GM18951 (cell line): ENCODE measurements at regions not wholly inside any gene's neighbourhood (a gene's known extent, or its start where the extent isn't known, plus 50 kb on each side); places are given as distances from the start of the nearest gene placed in this dataset.

ENCODE experiments used
- POLR2A ChIP-seq: IDR thresholded peaks from 4 replicates; pipeline ENCODE4 v1.6.1; 2011; ENCODE audit warnings: mild to moderate bottlenecking; ENCODE audit not compliant: insufficient read length, insufficient read depth; ENCODE audit errors: extremely low read depth
- in situ Hi-C: fragments of 300-500 bp; cut with MboI; formaldehyde crosslinking; loops from one replicate; pipeline ENCODE4 v1.12.0; 2022; ENCODE audit warnings: low sequenced_read_pairs, mixed read lengths, inconsistent platforms; ENCODE audit not compliant: unreplicated experiment

GRCh38 chr2:145157741-145158591 is 638.0 kb upstream of the ZEB2 start:
- in situ Hi-C loops, result no loop called here
- no peak for TF ChIP-seq POLR2A

GRCh38 chr2:145157036-145157675 is 637.2 kb upstream of the ZEB2 start:
- in situ Hi-C loops, result no loop called here
- no peak for TF ChIP-seq POLR2A

DNA sequence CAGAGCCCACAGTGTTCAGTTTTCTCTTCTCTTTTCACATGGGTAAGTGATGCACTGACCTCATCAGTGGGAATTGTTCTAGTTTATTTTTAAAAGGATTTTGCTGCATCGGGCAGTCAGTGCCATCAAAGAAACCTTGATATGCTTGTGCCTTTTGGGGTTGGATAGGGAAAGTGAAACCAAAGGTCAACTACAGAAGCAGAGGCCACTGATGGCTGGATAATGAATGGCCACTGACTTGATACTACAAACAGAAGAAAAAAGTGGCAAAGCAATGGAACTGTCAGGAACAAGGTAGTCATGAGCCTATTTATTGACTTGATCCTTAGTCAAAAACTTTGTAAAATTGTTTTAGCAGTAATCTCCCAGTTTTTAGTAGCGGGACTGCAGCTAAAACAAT is 636.3 kb upstream of the ZEB2 start:
- TF ChIP-seq POLR2A, result no peak
- in situ Hi-C loops, result no loop called here

- in situ Hi-C loops, result no loop called here
- no peak for TF ChIP-seq POLR2A
Observed at GRCh38 chr2:145155196-145155595, 635.3 kb upstream of the ZEB2 start.

GRCh38 chr2:145154731-145155130 is 634.8 kb upstream of the ZEB2 start:
- in situ Hi-C loops, result no loop called here
- TF ChIP-seq POLR2A, result no peak

GRCh38 chr2:145146691-145147090 is 626.8 kb upstream of the ZEB2 start:
- in situ Hi-C loops, result no loop called here
- no peak for TF ChIP-seq POLR2A

DNA sequence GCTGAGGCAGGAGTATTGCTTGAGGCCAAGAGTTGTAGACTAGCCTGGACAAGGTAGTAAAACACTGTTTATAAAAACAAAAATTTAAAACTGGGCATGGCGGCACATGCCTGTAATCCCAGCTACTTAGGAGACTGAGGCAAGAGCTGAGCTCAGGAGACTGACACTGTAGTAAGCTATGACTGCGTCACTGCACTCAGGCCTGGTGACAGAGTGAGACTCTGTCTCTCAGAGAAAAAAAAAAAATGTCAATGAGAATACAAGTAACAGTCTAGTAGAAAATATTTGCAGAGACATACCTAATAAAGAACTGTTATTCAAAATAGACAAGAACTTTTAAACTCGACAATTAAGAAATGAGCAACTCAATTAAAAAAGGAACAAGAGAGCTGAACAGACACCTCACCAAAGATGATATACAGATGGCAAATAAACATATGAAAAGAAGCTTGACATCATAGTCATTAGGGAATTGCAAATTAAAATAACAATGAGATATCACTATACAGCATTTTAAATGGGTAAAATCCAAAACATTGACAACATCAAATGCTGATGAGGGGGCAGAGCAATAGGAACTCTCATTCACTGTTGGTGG is 624.3 kb upstream of the ZEB2 start:
- no peak for TF ChIP-seq POLR2A
- in situ Hi-C loops, result no loop called here

- TF ChIP-seq POLR2A, result no peak
- in situ Hi-C loops, result no loop called here
Observed at GRCh38 chr2:145141981-145142380, 622.1 kb upstream of the ZEB2 start.

- in situ Hi-C loops, result no loop called here
- TF ChIP-seq POLR2A, result no peak
Observed at GRCh38 chr2:145140658-145141057, 620.7 kb upstream of the ZEB2 start.

- in situ Hi-C loops, result no loop called here
- no peak for TF ChIP-seq POLR2A
Observed at GRCh38 chr2:145138626-145139025, 618.7 kb upstream of the ZEB2 start.

DNA sequence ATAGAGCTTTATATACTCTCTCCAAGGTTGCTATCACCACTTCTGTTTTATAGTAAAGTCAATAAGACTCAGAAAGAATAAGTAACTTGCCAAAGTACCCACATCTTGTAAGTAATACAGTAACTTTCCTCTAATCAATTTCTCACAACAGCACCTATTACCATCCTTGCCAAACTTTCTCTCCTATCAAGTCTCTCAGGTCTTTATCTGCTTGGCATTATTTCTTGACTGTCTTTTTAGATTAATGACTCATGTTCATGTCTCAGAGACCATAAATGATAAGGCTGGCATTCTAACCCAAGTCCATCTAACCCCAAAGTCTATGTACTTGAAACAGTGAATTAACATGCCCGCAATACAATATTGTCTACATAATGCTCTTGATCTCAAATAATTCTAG is 618.0 kb upstream of the ZEB2 start:
- in situ Hi-C loops, result no loop called here
- no peak for TF ChIP-seq POLR2A

- in situ Hi-C loops, result no loop called here
Observed at GRCh38 chr2:145137211-145137610, 617.3 kb upstream of the ZEB2 start.

DNA sequence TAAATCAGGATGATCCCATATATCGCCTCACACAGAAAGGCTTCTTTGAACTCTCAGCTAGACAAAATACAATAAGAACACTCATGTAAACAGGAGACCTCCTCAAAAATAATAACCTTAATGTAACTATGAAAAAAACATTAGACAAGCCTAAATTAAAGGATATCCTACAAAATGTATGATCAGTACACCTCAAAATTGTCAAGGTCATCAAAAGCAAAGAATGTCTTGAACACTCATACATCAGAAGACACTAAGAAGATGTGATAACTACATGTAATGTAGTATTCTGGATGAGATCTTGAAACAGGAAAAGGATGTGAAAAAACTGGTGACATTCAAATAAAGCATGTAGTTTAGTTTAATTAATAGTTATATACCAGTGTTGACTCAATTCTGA is 616.8 kb upstream of the ZEB2 start:
- in situ Hi-C loops, result no loop called here
- TF ChIP-seq POLR2A, result no peak

More at GRCh38 chr2:145137211-145137610, 617.3 kb upstream of the ZEB2 start:
- no peak for TF ChIP-seq POLR2A

- no peak for TF ChIP-seq POLR2A
- in situ Hi-C loops, result no loop called here
Observed at GRCh38 chr2:145126146-145126545, 606.2 kb upstream of the ZEB2 start.

DNA sequence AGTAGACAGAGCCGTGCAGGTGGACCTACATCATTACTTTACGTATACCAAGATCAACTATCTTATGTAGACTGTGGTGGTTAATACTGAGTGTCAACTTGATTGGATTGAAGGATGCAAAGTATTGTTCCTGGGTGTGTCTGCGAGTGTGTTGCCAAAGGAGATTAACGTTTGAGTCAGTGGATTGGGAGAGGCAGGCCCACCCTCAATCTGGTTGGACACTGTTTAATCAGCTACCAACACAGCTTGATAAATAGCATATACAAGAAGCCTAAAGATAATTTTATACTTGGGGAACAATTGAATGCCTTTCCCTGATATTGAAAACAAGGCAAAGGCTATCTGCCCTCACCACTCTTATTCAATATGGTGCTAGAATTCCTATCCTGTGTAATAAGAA is 604.2 kb upstream of the ZEB2 start:
- no peak for TF ChIP-seq POLR2A
- in situ Hi-C loops, result no loop called here
